ENCODE measurements at regions not wholly inside any gene's neighbourhood (a gene's known extent, or its start where the extent isn't known, plus 50 kb on each side); places are given as distances from the start of the nearest gene placed in this dataset.

DNA sequence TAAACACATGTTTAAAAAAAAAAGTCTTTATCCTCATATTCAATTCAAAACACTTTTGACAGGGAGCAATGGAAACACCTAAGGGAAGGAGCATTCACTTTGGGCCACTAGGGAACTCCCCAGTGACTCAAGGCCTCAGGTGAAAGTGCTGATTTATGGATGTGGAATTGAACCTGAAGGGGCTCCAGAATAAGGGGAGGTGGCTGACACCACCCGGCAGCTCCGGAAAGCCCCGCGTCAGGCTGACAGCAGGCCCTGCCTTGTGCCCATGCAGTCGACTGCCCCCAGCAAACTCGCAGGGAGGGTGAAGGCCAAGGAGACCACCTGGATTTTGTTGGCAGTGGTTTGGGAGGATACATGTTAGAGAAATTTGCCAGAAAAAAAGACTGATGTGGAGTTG lies 275.3 kb upstream of the NCKAP5 start:
- DNase-seq (ENCODE audit: low spot score) (no peak), ATAC-seq (no peak)
- H3K4me3 Mint-ChIP-seq, result no peak overlapping the region
- no peak overlapping the region for H3K27ac Mint-ChIP-seq
- peaks cover 4 to 5% of the 10 kb centered on the region in 2 donors for H3K4me1 Mint-ChIP-seq (ENCODE audit: low read depth in 2 of 2)
- peaks cover 7 to 10% of the 10 kb centered on the region in 2 donors for H3K27me3 Mint-ChIP-seq
- H3K9me3 Mint-ChIP-seq, result no peaks in the 10 kb centered on the region
- H3K36me3 Mint-ChIP-seq, result no peaks in the 10 kb centered on the region

GRCh38 chr2:133844214-133844892 lies 276.1 kb upstream of the NCKAP5 start:
- DNase-seq (ENCODE audit: low spot score) (peak; percentile 70), ATAC-seq (peak; percentile 50 to 63)
- Mint-ChIP-seq H3K27me3 (peaks cover 7 to 10% of the 10 kb centered on the region in 2 donors), H3K9me3 (no peaks in the 10 kb centered on the region), H3K36me3 (no peaks in the 10 kb centered on the region), H3K4me1 (ENCODE audit: low read depth in 2 of 2) (peaks cover 4 to 5% of the 10 kb centered on the region in 2 donors), H3K27ac (no peak overlapping the region), H3K4me3 (no peak overlapping the region)

- ATAC-seq (no peak), DNase-seq (ENCODE audit: low spot score) (no peak)
- Mint-ChIP-seq H3K27ac (no peak overlapping the region), H3K36me3 (no peaks in the 10 kb centered on the region), H3K27me3 (peaks cover 9 to 10% of the 10 kb centered on the region in 2 donors), H3K9me3 (no peaks in the 10 kb centered on the region), H3K4me3 (no peak overlapping the region), H3K4me1 (ENCODE audit: low read depth in 2 of 2) (peaks cover 4 to 5% of the 10 kb centered on the region in 2 donors)
These were observed 278.2 kb upstream of the NCKAP5 start for GRCh38 chr2:133846476-133846875.

GRCh38 chr2:133847591-133847990 lies 279.3 kb upstream of the NCKAP5 start:
- no peaks in the 10 kb centered on the region for H3K9me3 Mint-ChIP-seq

GRCh38 chr2:133848111-133848649 lies 279.9 kb upstream of the NCKAP5 start:
- Mint-ChIP-seq H3K27ac (no peak overlapping the region), H3K4me3 (no peak overlapping the region), H3K27me3 (peaks cover 9 to 10% of the 10 kb centered on the region in 2 donors), H3K4me1 (ENCODE audit: low read depth in 2 of 2) (peaks cover 4 to 5% of the 10 kb centered on the region in 2 donors), H3K36me3 (no peaks in the 10 kb centered on the region), H3K9me3 (no peaks in the 10 kb centered on the region)
- ATAC-seq (peak in 1 of 2 donors; percentile 26), DNase-seq (ENCODE audit: low spot score) (no peak)

More at GRCh38 chr2:133847591-133847990, 279.3 kb upstream of the NCKAP5 start:
- Mint-ChIP-seq H3K4me3 (no peak overlapping the region), H3K36me3 (no peaks in the 10 kb centered on the region), H3K4me1 (ENCODE audit: low read depth in 2 of 2) (peaks cover 4 to 5% of the 10 kb centered on the region in 2 donors), H3K27me3 (peaks cover 9 to 10% of the 10 kb centered on the region in 2 donors), H3K27ac (no peak overlapping the region)
- ATAC-seq, result no peak
- DNase-seq (ENCODE audit: low spot score), result no peak

DNA sequence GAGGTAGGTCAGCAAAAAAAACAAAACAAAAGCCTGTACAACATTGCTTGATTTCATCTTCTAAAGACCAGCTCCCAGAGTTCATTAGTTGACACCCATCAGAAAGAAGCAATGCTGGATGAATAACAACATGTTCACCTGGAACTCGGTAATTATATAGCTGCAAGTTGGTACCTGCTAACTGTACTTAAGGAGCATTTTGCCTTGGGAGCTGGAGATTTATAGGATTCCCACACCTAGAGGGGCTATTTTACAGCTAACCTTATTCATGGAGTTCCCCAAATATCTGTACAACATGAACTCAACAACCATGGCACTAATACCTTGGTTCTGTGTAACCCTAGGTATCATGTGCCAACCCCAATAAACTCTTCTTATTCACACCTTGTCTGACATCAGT lies 281.1 kb upstream of the NCKAP5 start:
- Mint-ChIP-seq H3K27ac (no peak overlapping the region), H3K4me1 (ENCODE audit: low read depth in 2 of 2) (peaks cover 0 to under 1% of the 10 kb centered on the region in 2 donors), H3K36me3 (no peaks in the 10 kb centered on the region), H3K27me3 (peaks cover 9 to 10% of the 10 kb centered on the region in 2 donors), H3K4me3 (no peak overlapping the region), H3K9me3 (no peaks in the 10 kb centered on the region)
- DNase-seq (ENCODE audit: low spot score), result no peak
- ATAC-seq, result no peak

- no peaks in the 10 kb centered on the region for H3K36me3 Mint-ChIP-seq
- H3K9me3 Mint-ChIP-seq, result no peaks in the 10 kb centered on the region
- DNase-seq (ENCODE audit: low spot score) (no peak), ATAC-seq (no peak)
- no peak overlapping the region for H3K27ac Mint-ChIP-seq
- H3K27me3 Mint-ChIP-seq, result no peaks in the 10 kb centered on the region
- no peaks in the 10 kb centered on the region for H3K4me1 Mint-ChIP-seq (ENCODE audit: low read depth in 2 of 2)
- H3K4me3 Mint-ChIP-seq, result no peak overlapping the region
These were observed 286.4 kb upstream of the NCKAP5 start for GRCh38 chr2:133854603-133855200.

GRCh38 chr2:133855526-133855925 lies 287.3 kb upstream of the NCKAP5 start:
- Mint-ChIP-seq H3K9me3 (no peaks in the 10 kb centered on the region), H3K4me1 (ENCODE audit: low read depth in 2 of 2) (no peaks in the 10 kb centered on the region), H3K36me3 (no peaks in the 10 kb centered on the region), H3K4me3 (no peak overlapping the region), H3K27ac (no peak overlapping the region), H3K27me3 (no peaks in the 10 kb centered on the region)
- ATAC-seq, result no peak
- DNase-seq (ENCODE audit: low spot score), result no peak

GRCh38 chr2:133856678-133857077 lies 288.4 kb upstream of the NCKAP5 start:
- Mint-ChIP-seq H3K9me3 (no peaks in the 10 kb centered on the region), H3K36me3 (no peaks in the 10 kb centered on the region), H3K4me3 (no peak overlapping the region), H3K4me1 (ENCODE audit: low read depth in 2 of 2) (no peaks in the 10 kb centered on the region), H3K27ac (no peak overlapping the region), H3K27me3 (peaks cover 0 to 3% of the 10 kb centered on the region in 2 donors)
- ATAC-seq (no peak), DNase-seq (ENCODE audit: low spot score) (no peak)

GRCh38 chr2:133859578-133859977 lies 291.3 kb upstream of the NCKAP5 start:
- DNase-seq (ENCODE audit: low spot score), result no peak
- no peaks in the 10 kb centered on the region for H3K36me3 Mint-ChIP-seq
- no peaks in the 10 kb centered on the region for H3K9me3 Mint-ChIP-seq
- H3K4me3 Mint-ChIP-seq, result no peak overlapping the region
- H3K27me3 Mint-ChIP-seq, result peaks cover 8 to 10% of the 10 kb centered on the region in 2 donors
- no peak for ATAC-seq
- H3K4me1 Mint-ChIP-seq (ENCODE audit: low read depth in 2 of 2), result no peaks in the 10 kb centered on the region
- H3K27ac Mint-ChIP-seq, result no peak overlapping the region

DNA sequence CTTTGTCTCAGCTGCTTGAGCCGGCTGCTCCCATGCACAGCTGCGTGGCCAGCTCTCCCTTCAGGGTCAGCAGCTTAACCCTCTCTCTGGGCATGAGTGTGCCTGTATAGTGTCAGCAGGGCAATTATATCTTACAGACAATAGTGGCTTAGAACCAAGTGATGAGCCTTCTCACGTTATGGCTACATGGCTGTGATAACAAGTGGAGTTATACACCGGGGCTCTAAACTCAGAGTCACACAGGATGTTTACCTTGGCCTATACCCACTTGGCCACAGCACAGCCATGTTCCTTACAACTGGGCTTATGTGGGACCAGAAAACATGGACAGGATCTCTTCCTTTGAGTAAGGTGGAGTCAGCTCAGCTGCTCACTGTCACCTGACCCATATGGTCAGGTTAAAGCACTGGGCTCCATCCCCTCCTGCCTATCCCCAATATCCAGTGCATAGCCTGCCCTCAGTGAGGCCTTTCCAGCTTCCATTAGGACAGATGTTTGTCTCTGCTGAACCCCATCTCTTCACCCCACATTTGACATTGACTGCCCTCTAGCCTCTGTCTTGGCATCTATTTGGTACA lies 294.2 kb upstream of the NCKAP5 start:
- H3K27ac Mint-ChIP-seq, result no peak overlapping the region
- H3K27me3 Mint-ChIP-seq, result peaks cover 8 to 16% of the 10 kb centered on the region in 2 donors
- DNase-seq (ENCODE audit: low spot score) (no peak), ATAC-seq (no peak)
- H3K4me1 Mint-ChIP-seq (ENCODE audit: low read depth in 2 of 2), result no peaks in the 10 kb centered on the region
- H3K4me3 Mint-ChIP-seq, result no peak overlapping the region
- no peaks in the 10 kb centered on the region for H3K9me3 Mint-ChIP-seq
- H3K36me3 Mint-ChIP-seq, result no peaks in the 10 kb centered on the region

- H3K4me1 Mint-ChIP-seq (ENCODE audit: low read depth in 2 of 2), result no peaks in the 10 kb centered on the region
- H3K4me3 Mint-ChIP-seq, result no peak overlapping the region
- H3K36me3 Mint-ChIP-seq, result no peaks in the 10 kb centered on the region
- H3K9me3 Mint-ChIP-seq, result no peaks in the 10 kb centered on the region
- no peak overlapping the region for H3K27ac Mint-ChIP-seq
- ATAC-seq (no peak), DNase-seq (ENCODE audit: low spot score) (no peak)
- peaks cover 15 to 22% of the 10 kb centered on the region in 2 donors for H3K27me3 Mint-ChIP-seq
These were observed 295.0 kb upstream of the NCKAP5 start for GRCh38 chr2:133863106-133863800.

GRCh38 chr2:133865141-133865540 lies 296.9 kb upstream of the NCKAP5 start:
- no peaks in the 10 kb centered on the region for H3K4me1 Mint-ChIP-seq (ENCODE audit: low read depth in 2 of 2)
- peaks cover 21 to 23% of the 10 kb centered on the region in 2 donors for H3K27me3 Mint-ChIP-seq
- H3K27ac Mint-ChIP-seq, result no peak overlapping the region
- no peak for ATAC-seq
- no peaks in the 10 kb centered on the region for H3K36me3 Mint-ChIP-seq
- no peak for DNase-seq (ENCODE audit: low spot score)
- H3K4me3 Mint-ChIP-seq, result no peak overlapping the region
- no peaks in the 10 kb centered on the region for H3K9me3 Mint-ChIP-seq

GRCh38 chr2:133867166-133867565 lies 298.9 kb upstream of the NCKAP5 start:
- H3K4me1 Mint-ChIP-seq (ENCODE audit: low read depth in 2 of 2), result no peaks in the 10 kb centered on the region
- H3K36me3 Mint-ChIP-seq, result no peaks in the 10 kb centered on the region
- no peak for DNase-seq (ENCODE audit: low spot score)
- no peak for ATAC-seq
- H3K9me3 Mint-ChIP-seq, result no peaks in the 10 kb centered on the region
- no peak overlapping the region for H3K27ac Mint-ChIP-seq
- peaks cover 21% of the 10 kb centered on the region in 2 donors for H3K27me3 Mint-ChIP-seq
- no peak overlapping the region for H3K4me3 Mint-ChIP-seq
